Activated CD4-positive, alpha-beta memory T cell treated with anti-CD3 and anti-CD28 coated beads, Interleukin-2, amount 10 ng/mL, durations not matched to agents 7 days and 5 days (primary cell): ENCODE measurements at regions not wholly inside any gene's neighbourhood (a gene's known extent, or its start where the extent isn't known, plus 50 kb on each side); places are given as distances from the start of the nearest gene placed in this dataset.
A peak's percentile ranks its signal among the peaks of the same experiment; 100 is the strongest.
"Not testable (repeated sequence)": the region's sequence is repeated elsewhere in the genome, so short reads cannot be mapped to it uniquely, and the experiment has no call there.

Experiments
- CTCF ChIA-PET: fragments of 350-600 bp; sonication (Branson Sonifier 250); formaldehyde crosslinking; loops from one replicate; lab custom pipeline; 2021; ENCODE audit warnings: antibody characterized with exemption, inconsistent platforms; lab: Charles Lee
- POLR2A ChIA-PET: fragments of 350-600 bp; sonication (Branson Sonifier 250); formaldehyde crosslinking; loops from one replicate; lab custom pipeline; 2021; ENCODE audit warnings: antibody characterized with exemption; lab: Charles Lee
- DNase-seq: peaks from one replicate; pipeline ENCODE4 v3.0.0-alpha.2; 2020
- H3K27ac Mint-ChIP-seq: one replicate; pipeline ENCODE4 v1.8.0; 2021; ENCODE audit warnings: mild to moderate bottlenecking, mixed read lengths
- H3K27me3 Mint-ChIP-seq: one replicate; pipeline ENCODE4 v1.8.0; 2021; ENCODE audit warnings: mixed read lengths
- H3K36me3 Mint-ChIP-seq: one replicate; pipeline ENCODE4 v1.8.0; 2021; ENCODE audit warnings: low read depth, mixed read lengths
- H3K4me1 Mint-ChIP-seq: one replicate; pipeline ENCODE4 v1.8.0; 2021; ENCODE audit warnings: mixed read lengths
- H3K4me3 Mint-ChIP-seq: one replicate; pipeline ENCODE4 v1.8.0; 2021; ENCODE audit warnings: mild to moderate bottlenecking, mixed read lengths
- H3K9me3 Mint-ChIP-seq: one replicate; pipeline ENCODE4 v1.8.0; 2021; ENCODE audit warnings: mixed read lengths

GRCh38 chr10:8179773-8180172, 125.3 kb downstream of the GATA3 start:
- H3K27ac Mint-ChIP-seq, H3K4me3 Mint-ChIP-seq, H3K27me3 Mint-ChIP-seq, DNase-seq, H3K9me3 Mint-ChIP-seq, POLR2A ChIA-PET, H3K36me3 Mint-ChIP-seq, CTCF ChIA-PET: not testable (repeated sequence)
- peaks cover 19% of the 10 kb centered on the region for H3K4me1 Mint-ChIP-seq

GRCh38 chr10:8180360-8181109, 126.0 kb downstream of the GATA3 start:
- H3K9me3 Mint-ChIP-seq: peaks cover 2% of the 10 kb centered on the region
- no peak overlapping the region for H3K27ac Mint-ChIP-seq
- POLR2A ChIA-PET: no interaction called here
- CTCF ChIA-PET: no interaction called here
- no peak overlapping the region for H3K4me3 Mint-ChIP-seq
- H3K36me3 Mint-ChIP-seq: no peaks in the 10 kb centered on the region
- H3K27me3 Mint-ChIP-seq: no peaks in the 10 kb centered on the region
- no peak for DNase-seq
- peaks cover 20% of the 10 kb centered on the region for H3K4me1 Mint-ChIP-seq

DNA sequence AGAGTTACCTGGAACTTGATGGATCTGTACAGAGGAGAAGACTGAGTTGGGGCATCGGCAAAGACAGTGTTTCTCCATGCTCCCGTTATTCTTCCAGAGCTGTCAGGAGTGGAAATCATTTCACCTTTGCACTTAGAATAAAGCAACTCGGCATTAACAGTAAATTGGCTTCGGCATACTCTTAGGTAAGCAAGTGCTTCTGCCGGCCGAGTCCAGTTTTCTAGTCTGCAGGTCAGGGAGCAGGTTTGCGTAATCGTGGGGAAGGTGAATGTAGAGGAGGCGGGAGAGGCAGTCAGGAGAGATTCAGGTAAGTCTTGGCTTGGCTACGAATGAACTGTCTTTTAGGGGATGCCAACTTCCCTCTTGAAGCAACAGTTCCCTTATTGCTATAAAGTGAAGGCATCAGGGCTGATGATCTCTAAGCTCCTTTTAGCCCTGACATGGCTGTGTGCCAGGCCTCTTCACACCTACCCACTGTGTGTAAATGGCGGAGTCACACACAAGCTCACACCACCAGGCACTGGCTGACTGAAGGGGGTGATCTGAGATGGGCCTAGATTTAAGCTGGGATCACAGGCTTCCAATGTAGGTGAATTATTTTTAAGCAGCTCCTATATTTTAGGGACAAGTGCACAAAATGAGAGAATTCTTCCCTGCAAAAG, 127.1 kb downstream of the GATA3 start:
- ChIA-PET CTCF (interaction anchor here (0.6 kb wide), 1 partner anchor 10 kb away, joined by 3 read pairs; no protein-coding TSS in a partner anchor), POLR2A (no interaction called here)
- Mint-ChIP-seq H3K4me3 (no peak overlapping the region), H3K9me3 (peaks cover 2% of the 10 kb centered on the region), H3K4me1 (peaks cover 20% of the 10 kb centered on the region), H3K36me3 (no peaks in the 10 kb centered on the region), H3K27ac (no peak overlapping the region), H3K27me3 (no peaks in the 10 kb centered on the region)
- DNase-seq: no peak

- no peak for DNase-seq
- ChIA-PET CTCF (interaction anchor here (1.0 to 1.4 kb wide), 2 partner anchors 86 to 149 kb away, joined by 4 to 5 read pairs; no protein-coding TSS in a partner anchor), POLR2A (interaction anchor here (1.1 to 1.8 kb wide), 7 partner anchors 25 to 220 kb away, joined by 3 to 14 read pairs (median 4); no protein-coding TSS in a partner anchor)
- Mint-ChIP-seq H3K9me3 (peaks cover 2% of the 10 kb centered on the region), H3K36me3 (no peaks in the 10 kb centered on the region), H3K4me1 (peaks cover 20% of the 10 kb centered on the region), H3K27me3 (no peaks in the 10 kb centered on the region), H3K4me3 (no peak overlapping the region), H3K27ac (peak overlapping the region; percentile 1)
Observed at GRCh38 chr10:8182806-8183205, 128.3 kb downstream of the GATA3 start.

DNA sequence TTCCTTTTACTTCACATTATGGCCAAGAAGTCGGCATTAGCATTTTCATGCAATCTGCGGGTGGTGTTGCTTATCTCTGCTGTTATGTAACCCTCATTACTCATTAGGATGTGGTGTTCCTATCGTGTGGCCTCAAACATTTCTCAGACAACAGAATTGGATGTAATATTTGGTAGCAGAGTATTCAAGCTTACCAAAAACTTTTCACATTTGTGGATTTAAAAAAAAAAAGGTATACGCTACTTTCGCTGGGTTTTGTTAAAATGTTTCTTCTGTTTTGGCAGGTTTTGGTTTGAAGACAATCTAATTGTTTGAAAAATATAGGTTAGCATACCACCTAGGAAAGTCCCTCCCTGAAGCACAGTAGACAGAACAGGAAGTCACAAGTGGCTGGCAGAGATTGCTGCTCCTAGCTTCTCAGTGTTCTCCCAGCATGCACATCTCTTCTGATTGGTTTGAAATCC, 128.8 kb downstream of the GATA3 start:
- peaks cover 23% of the 10 kb centered on the region for H3K4me1 Mint-ChIP-seq
- H3K4me3 Mint-ChIP-seq: no peak overlapping the region
- no peaks in the 10 kb centered on the region for H3K27me3 Mint-ChIP-seq
- no peaks in the 10 kb centered on the region for H3K36me3 Mint-ChIP-seq
- H3K27ac Mint-ChIP-seq: peak overlapping the region; percentile 1
- DNase-seq: peak; percentile 29
- POLR2A ChIA-PET: interaction anchor here (0.6 to 1.8 kb wide), 8 partner anchors 25 to 219 kb away, joined by 3 to 14 read pairs (median 4); partner anchors contain the start of gene GATA3
- CTCF ChIA-PET: interaction anchor here (1.0 to 1.4 kb wide), 2 partner anchors 87 to 148 kb away, joined by 4 to 5 read pairs; no protein-coding TSS in a partner anchor
- peaks cover 2% of the 10 kb centered on the region for H3K9me3 Mint-ChIP-seq

GRCh38 chr10:8187171-8187666, 132.7 kb downstream of the GATA3 start:
- ChIA-PET POLR2A (no interaction called here), CTCF (no interaction called here)
- peaks cover 6% of the 10 kb centered on the region for H3K27me3 Mint-ChIP-seq
- DNase-seq: no peak
- no peak overlapping the region for H3K27ac Mint-ChIP-seq
- peaks cover 31% of the 10 kb centered on the region for H3K4me1 Mint-ChIP-seq
- H3K4me3 Mint-ChIP-seq: no peak overlapping the region
- no peaks in the 10 kb centered on the region for H3K36me3 Mint-ChIP-seq
- no peaks in the 10 kb centered on the region for H3K9me3 Mint-ChIP-seq

GRCh38 chr10:8189458-8189857, 135.0 kb downstream of the GATA3 start:
- CTCF ChIA-PET: no interaction called here
- no peaks in the 10 kb centered on the region for H3K36me3 Mint-ChIP-seq

DNA sequence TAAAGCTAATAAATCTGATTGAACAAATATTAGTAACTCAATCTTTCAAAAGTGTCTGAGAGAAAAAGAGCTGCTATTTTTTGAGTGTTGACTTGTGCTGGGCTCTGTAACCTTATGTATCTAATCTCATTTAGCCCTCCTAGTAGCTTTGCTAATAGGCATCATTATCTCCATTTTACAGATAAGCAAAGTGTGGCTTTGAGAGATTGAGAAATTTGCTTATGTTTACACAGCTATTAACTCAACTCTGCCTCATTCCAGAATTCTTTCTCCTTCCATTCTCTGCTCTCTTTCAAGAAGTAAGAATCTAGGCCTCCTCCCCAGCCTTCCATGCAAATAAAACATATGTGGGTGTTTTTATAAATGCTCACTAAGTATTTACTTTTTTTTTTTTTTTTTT, 137.8 kb downstream of the GATA3 start:
- Mint-ChIP-seq H3K27me3 (peaks cover 6% of the 10 kb centered on the region), H3K27ac (no peak overlapping the region), H3K4me1 (peaks cover 12% of the 10 kb centered on the region), H3K9me3 (no peaks in the 10 kb centered on the region), H3K4me3 (no peak overlapping the region), H3K36me3 (no peaks in the 10 kb centered on the region)
- ChIA-PET CTCF (interaction anchor here (0.6 kb wide), 1 partner anchor 258 kb away, joined by 3 read pairs; no protein-coding TSS in a partner anchor), POLR2A (interaction anchor here (1.0 kb wide), 1 partner anchor 132 kb away, joined by 3 read pairs; no protein-coding TSS in a partner anchor)
- no peak for DNase-seq

More at GRCh38 chr10:8189458-8189857, 135.0 kb downstream of the GATA3 start:
- H3K9me3 Mint-ChIP-seq: no peaks in the 10 kb centered on the region
- no peak overlapping the region for H3K27ac Mint-ChIP-seq
- peaks cover 15% of the 10 kb centered on the region for H3K4me1 Mint-ChIP-seq
- H3K4me3 Mint-ChIP-seq: no peak overlapping the region
- DNase-seq: no peak
- peaks cover 6% of the 10 kb centered on the region for H3K27me3 Mint-ChIP-seq
- POLR2A ChIA-PET: no interaction called here

GRCh38 chr10:8193546-8193945, 139.1 kb downstream of the GATA3 start:
- POLR2A ChIA-PET: no interaction called here
- CTCF ChIA-PET: no interaction called here
- H3K36me3 Mint-ChIP-seq: no peaks in the 10 kb centered on the region
- H3K27ac Mint-ChIP-seq: no peak overlapping the region
- no peak overlapping the region for H3K4me3 Mint-ChIP-seq
- H3K9me3 Mint-ChIP-seq: no peaks in the 10 kb centered on the region
- H3K27me3 Mint-ChIP-seq: peaks cover 6% of the 10 kb centered on the region
- peaks cover 9% of the 10 kb centered on the region for H3K4me1 Mint-ChIP-seq
- no peak for DNase-seq

DNA sequence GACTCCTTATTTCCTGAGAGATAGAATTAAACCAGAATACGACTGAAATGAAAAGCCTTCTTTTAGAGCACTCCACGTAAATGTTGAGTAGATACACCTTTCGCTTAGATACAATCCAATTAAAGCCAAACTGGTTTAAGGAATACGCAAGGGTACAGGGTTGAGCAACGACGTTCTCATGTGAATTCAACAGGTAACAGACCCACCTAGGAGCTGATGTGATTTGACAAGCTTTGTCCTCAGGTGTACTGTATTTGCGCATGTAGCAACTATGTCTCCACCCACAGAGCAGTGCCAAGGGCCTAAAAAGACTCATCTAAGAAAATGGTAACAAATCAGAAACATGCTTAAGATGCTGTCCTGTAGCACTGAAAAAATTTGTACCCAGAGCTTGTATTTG, 139.6 kb downstream of the GATA3 start:
- no peak overlapping the region for H3K4me3 Mint-ChIP-seq
- H3K27ac Mint-ChIP-seq: no peak overlapping the region
- DNase-seq: no peak
- ChIA-PET POLR2A (no interaction called here), CTCF (no interaction called here)
- no peaks in the 10 kb centered on the region for H3K9me3 Mint-ChIP-seq
- H3K27me3 Mint-ChIP-seq: peaks cover 4% of the 10 kb centered on the region
- H3K36me3 Mint-ChIP-seq: no peaks in the 10 kb centered on the region
- peaks cover 5% of the 10 kb centered on the region for H3K4me1 Mint-ChIP-seq

GRCh38 chr10:8206882-8207281, 152.4 kb downstream of the GATA3 start:
- peaks cover 9% of the 10 kb centered on the region for H3K36me3 Mint-ChIP-seq
- H3K4me1 Mint-ChIP-seq: peaks cover 4% of the 10 kb centered on the region
- POLR2A ChIA-PET: no interaction called here
- H3K27ac Mint-ChIP-seq: no peak overlapping the region
- CTCF ChIA-PET: no interaction called here
- H3K27me3 Mint-ChIP-seq: no peaks in the 10 kb centered on the region
- H3K4me3 Mint-ChIP-seq: no peak overlapping the region
- peaks cover 5% of the 10 kb centered on the region for H3K9me3 Mint-ChIP-seq
- DNase-seq: no peak

- H3K4me3 Mint-ChIP-seq: no peak overlapping the region
- POLR2A ChIA-PET: no interaction called here
- H3K27me3 Mint-ChIP-seq: no peaks in the 10 kb centered on the region
- H3K36me3 Mint-ChIP-seq: peaks cover 23% of the 10 kb centered on the region
- H3K9me3 Mint-ChIP-seq: peaks cover 13% of the 10 kb centered on the region
- no peak for DNase-seq
- CTCF ChIA-PET: no interaction called here
- peaks cover 16% of the 10 kb centered on the region for H3K4me1 Mint-ChIP-seq
- no peak overlapping the region for H3K27ac Mint-ChIP-seq
Observed at GRCh38 chr10:8211631-8212030, 157.1 kb downstream of the GATA3 start.

- ChIA-PET CTCF (no interaction called here), POLR2A (no interaction called here)
- Mint-ChIP-seq H3K36me3 (peaks cover 22% of the 10 kb centered on the region), H3K27me3 (no peaks in the 10 kb centered on the region), H3K27ac (no peak overlapping the region), H3K4me1 (peaks cover 14% of the 10 kb centered on the region), H3K4me3 (no peak overlapping the region), H3K9me3 (peaks cover 18% of the 10 kb centered on the region)
- no peak for DNase-seq
Observed at GRCh38 chr10:8213735-8214134, 159.2 kb downstream of the GATA3 start.
